Cardiac muscle cell (in vitro differentiated cells and primary cell): ENCODE measurements at regions not wholly inside any gene's neighbourhood (a gene's known extent, or its start where the extent isn't known, plus 50 kb on each side); places are given as distances from the start of the nearest gene placed in this dataset.

Experiments
- DNase-seq, 2 donors: peaks; one replicate each; pipeline versions ENCODE4 v3.0.0 to v3.0.0-alpha.2; 2010 to 2017; ENCODE audit warnings: low read depth in 1 of 2, low spot score in 1 of 2
- H3K27ac ChIP-seq: fragments of 200-600 bp; sonication (generic); 2 replicates; pipeline ENCODE4 v1.5.1; 2016
- H3K27me3 ChIP-seq: fragments of 200-600 bp; sonication (generic); 2 replicates; pipeline ENCODE4 v1.6.0; 2016; ENCODE audit warnings: control low read depth
- H3K36me3 ChIP-seq: fragments of 200-600 bp; sonication (generic); 2 replicates; pipeline ENCODE4 v1.5.1; 2016; ENCODE audit warnings: control low read depth
- H3K4me1 ChIP-seq: fragments of 200-600 bp; sonication (generic); 2 replicates; pipeline ENCODE4 v1.8.1; 2017; ENCODE audit warnings: low read depth, mild to moderate bottlenecking, mixed run types
- H3K4me3 ChIP-seq: fragments of 200-600 bp; sonication (generic); 2 replicates; pipeline ENCODE4 v1.5.1; 2016; ENCODE audit warnings: mild to moderate bottlenecking
- H3K9me3 ChIP-seq: fragments of 200-600 bp; sonication (generic); 2 replicates; pipeline ENCODE4 v1.5.1; 2017; ENCODE audit warnings: low read depth, mild to moderate bottlenecking, control low read depth
- TF ChIP-seq, protein P1 (sequence below): IDR thresholded peaks from 2 replicates; pipeline ENCODE4 v1.5.1; 2012; ENCODE audit warnings: low read depth, mild to moderate bottlenecking, low read length

- no peaks in the 10 kb centered on the region for H3K4me1 ChIP-seq
- no peaks in the 10 kb centered on the region for H3K9me3 ChIP-seq
- H3K4me3 ChIP-seq, result no peak overlapping the region
- TF ChIP-seq, protein P1, sequence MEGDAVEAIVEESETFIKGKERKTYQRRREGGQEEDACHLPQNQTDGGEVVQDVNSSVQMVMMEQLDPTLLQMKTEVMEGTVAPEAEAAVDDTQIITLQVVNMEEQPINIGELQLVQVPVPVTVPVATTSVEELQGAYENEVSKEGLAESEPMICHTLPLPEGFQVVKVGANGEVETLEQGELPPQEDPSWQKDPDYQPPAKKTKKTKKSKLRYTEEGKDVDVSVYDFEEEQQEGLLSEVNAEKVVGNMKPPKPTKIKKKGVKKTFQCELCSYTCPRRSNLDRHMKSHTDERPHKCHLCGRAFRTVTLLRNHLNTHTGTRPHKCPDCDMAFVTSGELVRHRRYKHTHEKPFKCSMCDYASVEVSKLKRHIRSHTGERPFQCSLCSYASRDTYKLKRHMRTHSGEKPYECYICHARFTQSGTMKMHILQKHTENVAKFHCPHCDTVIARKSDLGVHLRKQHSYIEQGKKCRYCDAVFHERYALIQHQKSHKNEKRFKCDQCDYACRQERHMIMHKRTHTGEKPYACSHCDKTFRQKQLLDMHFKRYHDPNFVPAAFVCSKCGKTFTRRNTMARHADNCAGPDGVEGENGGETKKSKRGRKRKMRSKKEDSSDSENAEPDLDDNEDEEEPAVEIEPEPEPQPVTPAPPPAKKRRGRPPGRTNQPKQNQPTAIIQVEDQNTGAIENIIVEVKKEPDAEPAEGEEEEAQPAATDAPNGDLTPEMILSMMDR, result no peak
- no peak for DNase-seq
- no peaks in the 10 kb centered on the region for H3K36me3 ChIP-seq
- H3K27me3 ChIP-seq, result no peaks in the 10 kb centered on the region
- H3K27ac ChIP-seq, result no peak overlapping the region
These were observed 296.6 kb downstream of the TLE3 start for GRCh38 chr15:69801144-69801543.

- no peaks in the 10 kb centered on the region for H3K9me3 ChIP-seq
- H3K36me3 ChIP-seq, result no peaks in the 10 kb centered on the region
- no peaks in the 10 kb centered on the region for H3K27me3 ChIP-seq
- H3K4me3 ChIP-seq, result no peak overlapping the region
- DNase-seq, result no peak
- TF ChIP-seq, protein P1, result no peak
- H3K4me1 ChIP-seq, result no peaks in the 10 kb centered on the region
- no peak overlapping the region for H3K27ac ChIP-seq
These were observed 295.3 kb downstream of the TLE3 start for GRCh38 chr15:69802432-69802831.

DNA sequence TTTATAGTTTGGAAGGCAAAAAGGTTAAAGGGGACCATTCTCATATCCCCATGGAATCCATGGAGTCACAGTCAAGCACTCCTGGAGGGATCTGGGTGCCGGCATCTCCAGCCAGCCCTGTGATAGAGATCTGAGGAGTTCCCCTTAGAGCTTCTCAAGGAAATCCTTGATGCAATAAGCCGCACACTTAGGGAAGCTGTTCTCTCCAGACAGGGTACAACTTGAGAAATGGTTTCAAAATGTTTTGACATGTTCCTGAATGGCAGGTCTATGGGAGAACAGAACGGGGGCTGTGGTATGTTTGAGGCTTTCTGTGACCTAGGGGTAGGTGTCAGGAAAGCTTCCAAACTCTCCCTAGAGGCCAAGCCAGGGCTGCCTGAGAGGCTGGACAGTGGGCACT lies 292.9 kb downstream of the TLE3 start:
- TF ChIP-seq, protein P1, result no peak
- Histone ChIP-seq H3K4me1 (no peaks in the 10 kb centered on the region), H3K27me3 (no peaks in the 10 kb centered on the region), H3K9me3 (no peaks in the 10 kb centered on the region), H3K27ac (no peak overlapping the region), H3K4me3 (no peak overlapping the region), H3K36me3 (no peaks in the 10 kb centered on the region)
- no peak for DNase-seq

- no peak for DNase-seq
- H3K36me3 ChIP-seq, result no peaks in the 10 kb centered on the region
- TF ChIP-seq, protein P1, result no peak
- H3K27me3 ChIP-seq, result no peaks in the 10 kb centered on the region
- H3K9me3 ChIP-seq, result no peaks in the 10 kb centered on the region
- H3K4me1 ChIP-seq, result no peaks in the 10 kb centered on the region
- no peak overlapping the region for H3K27ac ChIP-seq
- H3K4me3 ChIP-seq, result no peak overlapping the region
These were observed 292.3 kb downstream of the TLE3 start for GRCh38 chr15:69805248-69805953.

- DNase-seq, result no peak
- TF ChIP-seq, protein P1, result no peak
- H3K4me3 ChIP-seq, result no peak overlapping the region
- no peaks in the 10 kb centered on the region for H3K27me3 ChIP-seq
- no peaks in the 10 kb centered on the region for H3K9me3 ChIP-seq
- no peak overlapping the region for H3K27ac ChIP-seq
- H3K4me1 ChIP-seq, result no peaks in the 10 kb centered on the region
- no peaks in the 10 kb centered on the region for H3K36me3 ChIP-seq
These were observed 291.3 kb downstream of the TLE3 start for GRCh38 chr15:69806287-69806915.
